Smooth muscle cell (in vitro differentiated cells): ENCODE measurements at regions not wholly inside any gene's neighbourhood (a gene's known extent, or its start where the extent isn't known, plus 50 kb on each side); places are given as distances from the start of the nearest gene placed in this dataset.

Source experiments
- DNase-seq: peaks from one replicate; lab custom pipeline; 2025; ENCODE audit not compliant: unreplicated experiment; lab: John Stamatoyannopoulos, UW
- H2AFZ ChIP-seq: fragments of 200-600 bp; sonication (generic); 2 replicates; pipeline ENCODE4 v1.6.0; 2016; ENCODE audit warnings: antibody characterized with exemption, low read depth, mild to moderate bottlenecking
- H3F3A ChIP-seq: fragments of 200-600 bp; sonication (generic); 2 replicates; pipeline ENCODE4 v1.6.0; 2017; ENCODE audit warnings: antibody characterized with exemption, low read depth
- H3K27ac ChIP-seq: fragments of 200-600 bp; sonication (generic); 2 replicates; pipeline ENCODE4 v1.5.1; 2016; ENCODE audit warnings: low read depth, mild to moderate bottlenecking
- H3K27me3 ChIP-seq: fragments of 200-600 bp; sonication (generic); 2 replicates; pipeline ENCODE4 v1.6.1; 2016; ENCODE audit warnings: low read depth, mild to moderate bottlenecking
- H3K36me3 ChIP-seq: fragments of 200-600 bp; sonication (generic); 2 replicates; pipeline ENCODE4 v1.5.1; 2016; ENCODE audit warnings: low read depth
- H3K4me1 ChIP-seq: fragments of 200-600 bp; sonication (generic); 2 replicates; pipeline ENCODE4 v1.5.1; 2016; ENCODE audit warnings: low read depth
- H3K4me2 ChIP-seq: fragments of 200-600 bp; sonication (generic); 2 replicates; pipeline ENCODE4 v1.6.0; 2016; ENCODE audit warnings: mild to moderate bottlenecking
- H3K4me3 ChIP-seq: fragments of 200-600 bp; sonication (generic); 2 replicates; pipeline ENCODE4 v1.5.1; 2016; ENCODE audit warnings: mild to moderate bottlenecking
- H3K79me2 ChIP-seq: fragments of 200-600 bp; sonication (generic); 2 replicates; pipeline ENCODE4 v1.6.0; 2016; ENCODE audit warnings: low read depth, mild to moderate bottlenecking
- H3K9ac ChIP-seq: fragments of 200-600 bp; sonication (generic); 2 replicates; pipeline ENCODE4 v1.6.0; 2016; ENCODE audit warnings: low read depth
- H3K9me3 ChIP-seq: fragments of 200-600 bp; sonication (generic); replicated peaks from 2 replicates; pipeline ENCODE4 v1.5.1; 2016; ENCODE audit warnings: low read depth
- H4K20me1 ChIP-seq: fragments of 200-600 bp; sonication (generic); 2 replicates; pipeline ENCODE4 v1.6.0; 2016; ENCODE audit warnings: low read depth
- CTCF ChIP-seq: fragments of 200-600 bp; sonication (generic); IDR thresholded peaks from 2 replicates; pipeline ENCODE4 v1.5.1; 2017; ENCODE audit warnings: borderline replicate concordance, mild to moderate bottlenecking, antibody characterized with exemption; ENCODE audit not compliant: insufficient read depth, poor library complexity, severe bottlenecking
- WGBS: methylation state at CpG from one replicate; pipeline ENCODE4 v1.1.7; 2016; ENCODE audit warnings: low lambda C conversion rate; 5-methylcytosine and 5-hydroxymethylcytosine counted together

DNA sequence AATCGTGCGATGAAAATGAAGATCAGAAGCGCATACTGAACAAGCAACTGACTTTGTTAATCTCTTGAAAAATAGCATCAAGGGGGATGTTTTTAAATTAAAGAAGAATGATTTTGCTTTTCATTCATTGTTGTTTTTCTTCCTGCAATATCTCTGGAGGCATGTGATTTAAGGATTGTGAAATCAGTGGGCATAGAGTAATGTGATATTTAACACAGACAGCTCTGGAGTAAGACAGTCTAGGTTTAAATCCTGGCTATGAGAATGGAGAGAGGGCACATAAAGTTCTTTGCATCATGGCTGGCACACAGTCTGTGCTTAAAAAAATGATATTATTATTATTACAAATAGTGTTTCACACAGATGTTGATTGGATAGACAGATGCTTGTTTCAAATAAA, 243.1 kb upstream of the NBEA start:
- Histone ChIP-seq H3K9ac (no peak overlapping the region), H3F3A (no peaks in the 10 kb centered on the region), H3K27ac (no peak overlapping the region), H3K27me3 (no peaks in the 10 kb centered on the region), H3K79me2 (no peaks in the 10 kb centered on the region), H2AFZ (peak overlapping the region; percentile 45), H3K4me1 (peaks cover 8% of the 10 kb centered on the region), H4K20me1 (no peaks in the 10 kb centered on the region), H3K4me3 (no peak overlapping the region), H3K36me3 (no peaks in the 10 kb centered on the region), H3K4me2 (no peak overlapping the region), H3K9me3 (no peaks in the 10 kb centered on the region)
- 98% methylated on average over 3 of the region's 3 CpGs for WGBS
- TF ChIP-seq CTCF, result no peak
- no peak for DNase-seq

- TF ChIP-seq CTCF, result no peak
- H3F3A ChIP-seq, result no peaks in the 10 kb centered on the region
Measured at GRCh38 chr13:34700155-34700554, 241.9 kb upstream of the NBEA start.

DNA sequence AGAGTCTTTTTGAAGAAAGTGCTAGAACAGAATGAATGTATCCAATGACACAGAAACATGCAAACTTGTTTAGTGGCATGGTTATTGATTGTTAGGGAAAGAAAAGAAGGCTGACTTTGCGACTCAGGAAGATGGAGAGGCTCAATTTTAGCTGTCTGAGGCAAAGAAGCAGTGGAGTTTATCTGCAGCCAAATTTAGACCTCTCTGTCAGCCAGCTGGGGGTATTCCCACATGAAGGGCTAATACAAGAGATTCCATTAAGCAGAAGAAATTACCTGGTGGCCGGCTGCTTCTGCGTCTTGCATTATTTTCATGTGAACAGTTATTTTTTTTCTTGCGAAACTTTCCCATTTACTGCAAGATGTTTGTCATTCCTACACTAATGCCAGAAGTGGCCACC, 240.2 kb upstream of the NBEA start:
- H3K9ac ChIP-seq, result no peak overlapping the region
- no peak overlapping the region for H2AFZ ChIP-seq
- H3K4me3 ChIP-seq, result no peak overlapping the region
- WGBS, result 85% methylated on average over 4 of the region's 4 CpGs
- H3K4me1 ChIP-seq, result peaks cover 8% of the 10 kb centered on the region
- H3K36me3 ChIP-seq, result no peaks in the 10 kb centered on the region
- H3K4me2 ChIP-seq, result no peak overlapping the region
- H3F3A ChIP-seq, result no peaks in the 10 kb centered on the region
- no peaks in the 10 kb centered on the region for H3K9me3 ChIP-seq
- TF ChIP-seq CTCF, result no peak
- no peak overlapping the region for H3K27ac ChIP-seq
- DNase-seq, result no peak
- H3K79me2 ChIP-seq, result no peaks in the 10 kb centered on the region
- no peaks in the 10 kb centered on the region for H3K27me3 ChIP-seq
- no peaks in the 10 kb centered on the region for H4K20me1 ChIP-seq

More at GRCh38 chr13:34700155-34700554, 241.9 kb upstream of the NBEA start:
- Histone ChIP-seq H3K36me3 (no peaks in the 10 kb centered on the region), H3K27me3 (no peaks in the 10 kb centered on the region), H2AFZ (no peak overlapping the region), H3K9me3 (no peaks in the 10 kb centered on the region), H4K20me1 (no peaks in the 10 kb centered on the region), H3K4me2 (no peak overlapping the region), H3K79me2 (no peaks in the 10 kb centered on the region), H3K9ac (no peak overlapping the region), H3K27ac (no peak overlapping the region), H3K4me3 (no peak overlapping the region), H3K4me1 (peaks cover 8% of the 10 kb centered on the region)
- no peak for DNase-seq
- WGBS, result 94% methylated on average over 5 of the region's 5 CpGs

GRCh38 chr13:34708566-34709313, 233.3 kb upstream of the NBEA start:
- 54% methylated on average over 1 of the region's 1 CpG for WGBS
- DNase-seq, result no peak
- no peak overlapping the region for H3K4me3 ChIP-seq
- no peaks in the 10 kb centered on the region for H3K27me3 ChIP-seq
- no peaks in the 10 kb centered on the region for H3F3A ChIP-seq
- no peak overlapping the region for H3K4me2 ChIP-seq
- no peaks in the 10 kb centered on the region for H3K4me1 ChIP-seq
- H2AFZ ChIP-seq, result no peak overlapping the region
- H3K36me3 ChIP-seq, result no peaks in the 10 kb centered on the region
- H4K20me1 ChIP-seq, result no peaks in the 10 kb centered on the region
- no peaks in the 10 kb centered on the region for H3K79me2 ChIP-seq
- no peak overlapping the region for H3K27ac ChIP-seq
- no peak overlapping the region for H3K9ac ChIP-seq
- H3K9me3 ChIP-seq, result no peaks in the 10 kb centered on the region
- no peak for TF ChIP-seq CTCF
